DOHH2 (cell line): ENCODE measurements at regions not wholly inside any gene's neighbourhood (a gene's known extent, or its start where the extent isn't known, plus 50 kb on each side); places are given as distances from the start of the nearest gene placed in this dataset.

Source experiments
- H3F3A ChIP-seq: fragments of 200-600 bp; sonication (generic), shearing (Covaris generic); 2 replicates; pipeline ENCODE4 v1.6.0; 2016; ENCODE audit warnings: antibody characterized with exemption, mild to moderate bottlenecking; ENCODE audit not compliant: control insufficient read depth, insufficient read depth
- H3K27ac ChIP-seq: fragments of 200-600 bp; sonication (generic); 2 replicates; pipeline ENCODE4 v1.5.1; 2014; ENCODE audit warnings: low read depth, mild to moderate bottlenecking, low read length, moderate library complexity
- H3K27me3 ChIP-seq: fragments of 200-600 bp; sonication (generic); 2 replicates; pipeline ENCODE4 v1.6.1; 2014; ENCODE audit warnings: mild to moderate bottlenecking, low read length, mixed read lengths; ENCODE audit not compliant: control insufficient read depth
- H3K36me3 ChIP-seq: fragments of 200-600 bp; sonication (generic); 2 replicates; pipeline ENCODE4 v1.6.1; 2014; ENCODE audit warnings: mild to moderate bottlenecking, low read length, moderate library complexity, mixed read lengths; ENCODE audit not compliant: control insufficient read depth
- H3K4me1 ChIP-seq: fragments of 200-600 bp; sonication (generic); 2 replicates; pipeline ENCODE4 v1.6.1; 2014; ENCODE audit warnings: mild to moderate bottlenecking, low read length, mixed read lengths; ENCODE audit not compliant: control insufficient read depth
- H3K4me2 ChIP-seq: fragments of 200-600 bp; sonication (generic); 2 replicates; pipeline ENCODE4 v1.6.0; 2014; ENCODE audit warnings: mild to moderate bottlenecking, low read length, moderate library complexity
- H3K4me3 ChIP-seq: fragments of 200-600 bp; sonication (generic); 2 replicates; pipeline ENCODE4 v1.5.1; 2014; ENCODE audit warnings: mild to moderate bottlenecking, low read length, mixed read lengths
- H3K79me2 ChIP-seq: fragments of 200-600 bp; sonication (generic); 2 replicates; pipeline ENCODE4 v1.6.1; 2014; ENCODE audit warnings: mild to moderate bottlenecking, low read length, mixed read lengths; ENCODE audit not compliant: control insufficient read depth
- H3K9me2 ChIP-seq: fragments of 200-600 bp; sonication (generic); replicated peaks from 2 replicates; pipeline ENCODE4 v1.6.1; 2014; ENCODE audit warnings: mild to moderate bottlenecking, low read length, mixed read lengths; ENCODE audit not compliant: control insufficient read depth
- H3K9me3 ChIP-seq: fragments of 200-600 bp; sonication (generic); 2 replicates; pipeline ENCODE4 v1.6.1; 2014; ENCODE audit warnings: antibody characterized with exemption, low read length, mixed read lengths; ENCODE audit not compliant: control insufficient read depth, insufficient read depth
- H4K20me1 ChIP-seq: fragments of 200-600 bp; sonication (generic); 2 replicates; pipeline ENCODE4 v1.6.0; 2014; ENCODE audit warnings: low read depth, mild to moderate bottlenecking, antibody characterized with exemption, low read length, moderate library complexity; ENCODE audit not compliant: control insufficient read depth, insufficient read depth
- EZH2phosphoT487 ChIP-seq: fragments of 200-600 bp; sonication (generic); IDR thresholded peaks from 2 replicates; pipeline ENCODE4 v1.6.1; 2017; ENCODE audit warnings: borderline replicate concordance, mild to moderate bottlenecking, antibody characterized with exemption, low read length, moderate library complexity, mixed read lengths
- TF ChIP-seq, protein P1 (sequence below): fragments of 200-600 bp; sonication (generic); IDR thresholded peaks from one replicate; pipeline ENCODE4 v1.5.1; 2014; ENCODE audit warnings: antibody characterized with exemption, mild to moderate bottlenecking, low read depth, low read length; ENCODE audit not compliant: poor library complexity, severe bottlenecking

DNA sequence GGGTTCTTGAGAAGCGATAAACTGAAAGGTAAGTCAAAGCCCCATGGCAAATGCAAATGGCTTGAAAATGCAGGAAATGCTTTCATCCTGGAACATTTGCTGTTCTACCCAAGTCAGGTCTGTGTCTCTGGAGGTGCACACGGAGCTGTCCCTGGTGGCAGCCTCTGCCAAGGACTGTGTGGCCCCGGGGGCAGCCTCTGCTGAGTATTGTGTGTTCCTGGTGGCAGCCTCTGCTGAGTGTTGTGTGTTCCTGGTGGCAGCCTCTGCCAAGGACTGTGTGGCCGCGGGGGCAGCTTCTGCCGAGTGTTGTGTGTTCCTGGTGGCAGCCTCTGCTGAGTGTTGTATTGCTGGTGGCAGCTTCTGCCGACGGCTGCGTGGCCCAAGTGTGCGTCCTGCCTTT, 135.6 kb upstream of the ALKAL2 start:
- Histone ChIP-seq H3K36me3 (no peaks in the 10 kb centered on the region), H3K79me2 (no peaks in the 10 kb centered on the region), H3K4me2 (no peak overlapping the region), H3K27me3 (no peaks in the 10 kb centered on the region), H3K4me3 (no peak overlapping the region), H3F3A (no peaks in the 10 kb centered on the region), H3K9me2 (no peaks in the 10 kb centered on the region), H3K27ac (no peak overlapping the region), H3K4me1 (no peaks in the 10 kb centered on the region), H3K9me3 (no peaks in the 10 kb centered on the region), H4K20me1 (no peaks in the 10 kb centered on the region)
- TF ChIP-seq, protein P1, sequence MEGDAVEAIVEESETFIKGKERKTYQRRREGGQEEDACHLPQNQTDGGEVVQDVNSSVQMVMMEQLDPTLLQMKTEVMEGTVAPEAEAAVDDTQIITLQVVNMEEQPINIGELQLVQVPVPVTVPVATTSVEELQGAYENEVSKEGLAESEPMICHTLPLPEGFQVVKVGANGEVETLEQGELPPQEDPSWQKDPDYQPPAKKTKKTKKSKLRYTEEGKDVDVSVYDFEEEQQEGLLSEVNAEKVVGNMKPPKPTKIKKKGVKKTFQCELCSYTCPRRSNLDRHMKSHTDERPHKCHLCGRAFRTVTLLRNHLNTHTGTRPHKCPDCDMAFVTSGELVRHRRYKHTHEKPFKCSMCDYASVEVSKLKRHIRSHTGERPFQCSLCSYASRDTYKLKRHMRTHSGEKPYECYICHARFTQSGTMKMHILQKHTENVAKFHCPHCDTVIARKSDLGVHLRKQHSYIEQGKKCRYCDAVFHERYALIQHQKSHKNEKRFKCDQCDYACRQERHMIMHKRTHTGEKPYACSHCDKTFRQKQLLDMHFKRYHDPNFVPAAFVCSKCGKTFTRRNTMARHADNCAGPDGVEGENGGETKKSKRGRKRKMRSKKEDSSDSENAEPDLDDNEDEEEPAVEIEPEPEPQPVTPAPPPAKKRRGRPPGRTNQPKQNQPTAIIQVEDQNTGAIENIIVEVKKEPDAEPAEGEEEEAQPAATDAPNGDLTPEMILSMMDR = no peak

DNA sequence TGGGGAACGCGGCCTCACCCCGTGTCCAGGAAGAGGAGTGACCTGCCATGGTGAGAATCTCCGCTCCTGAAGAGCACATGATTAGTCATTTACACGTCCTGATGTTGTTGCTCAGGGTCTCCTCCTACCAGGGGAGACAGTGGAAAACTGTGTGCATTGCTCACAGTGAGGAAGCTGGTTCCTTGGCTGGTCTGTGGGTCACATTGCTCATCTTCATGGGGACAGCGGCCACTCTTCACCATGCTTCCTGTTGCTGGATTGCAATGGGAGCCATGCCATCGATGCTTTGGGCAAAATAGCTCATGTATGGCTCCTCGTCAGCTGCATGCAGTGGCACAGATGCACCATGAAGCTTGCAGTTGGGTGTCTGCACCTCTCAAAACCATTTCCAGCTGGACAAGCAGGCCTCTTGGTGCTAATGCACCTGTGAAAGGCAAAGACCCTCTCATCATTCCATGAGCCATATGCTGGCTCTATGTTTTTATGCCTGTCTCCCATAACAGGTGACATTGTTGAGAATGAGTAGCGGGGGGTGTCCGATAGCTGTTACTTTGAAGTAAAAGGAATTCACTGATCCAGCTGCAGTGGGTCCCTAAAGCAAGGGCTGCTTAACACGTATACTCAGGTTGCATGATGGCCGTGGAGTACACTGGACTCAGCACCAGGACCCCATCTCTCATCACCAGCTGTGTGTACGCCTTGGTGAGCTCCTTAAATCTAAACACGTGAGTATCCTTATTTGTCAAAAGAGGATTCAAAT, 135.0 kb upstream of the ALKAL2 start:
- Histone ChIP-seq H3K4me1 (no peaks in the 10 kb centered on the region), H3K4me3 (no peak overlapping the region), H4K20me1 (no peaks in the 10 kb centered on the region), H3F3A (no peaks in the 10 kb centered on the region), H3K9me2 (no peaks in the 10 kb centered on the region), H3K27ac (no peak overlapping the region), H3K36me3 (no peaks in the 10 kb centered on the region), H3K9me3 (no peaks in the 10 kb centered on the region), H3K4me2 (no peak overlapping the region), H3K79me2 (no peaks in the 10 kb centered on the region), H3K27me3 (no peaks in the 10 kb centered on the region)
- TF ChIP-seq, protein P1 = no peak
- no peak for TF ChIP-seq EZH2phosphoT487

DNA sequence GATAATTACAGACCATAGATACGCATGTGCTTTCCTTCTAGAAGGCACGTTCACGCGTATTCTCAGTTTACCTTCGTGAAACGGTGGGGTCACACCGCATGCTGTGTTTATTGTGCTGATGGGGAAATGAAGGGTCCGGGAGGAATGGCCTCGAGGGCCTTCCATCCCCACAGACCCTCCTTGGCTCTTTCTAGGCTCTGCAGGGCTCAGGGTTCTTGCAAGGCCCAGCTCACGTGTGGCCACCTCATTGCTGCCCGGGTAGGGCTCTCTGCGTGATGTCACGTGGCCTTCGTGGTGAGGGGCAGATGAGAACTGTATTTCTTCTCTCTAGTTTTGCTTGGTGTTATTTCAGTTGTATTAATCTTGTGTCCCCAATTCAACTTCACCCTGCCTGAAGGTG, 133.5 kb upstream of the ALKAL2 start:
- Histone ChIP-seq H3K79me2 (no peaks in the 10 kb centered on the region), H3F3A (no peaks in the 10 kb centered on the region), H3K27ac (no peak overlapping the region), H3K4me3 (no peak overlapping the region), H3K4me1 (no peaks in the 10 kb centered on the region), H3K4me2 (no peak overlapping the region), H3K9me3 (no peaks in the 10 kb centered on the region), H3K36me3 (no peaks in the 10 kb centered on the region), H3K27me3 (no peaks in the 10 kb centered on the region), H3K9me2 (no peaks in the 10 kb centered on the region), H4K20me1 (no peaks in the 10 kb centered on the region)
- TF ChIP-seq EZH2phosphoT487 = no peak
- TF ChIP-seq, protein P1 = no peak
